AG09309 (cell line): ENCODE measurements at regions not wholly inside any gene's neighbourhood (a gene's known extent, or its start where the extent isn't known, plus 50 kb on each side); places are given as distances from the start of the nearest gene placed in this dataset.

Experiments
- DNase-seq: peaks from one replicate; pipeline ENCODE4 v3.0.0-alpha.2; 2010; ENCODE audit warnings: low read depth
- H3K4me3 ChIP-seq: 2 replicates; pipeline ENCODE4 v1.5.1; 2011; ENCODE audit warnings: mild to moderate bottlenecking, low read depth, low read length, moderate library complexity; ENCODE audit not compliant: control insufficient read depth
- CTCF ChIP-seq: IDR thresholded peaks from 2 replicates; pipeline ENCODE4 v1.5.1; 2011; ENCODE audit warnings: mild to moderate bottlenecking, low read depth, low read length, inconsistent platforms; ENCODE audit not compliant: insufficient read depth, control insufficient read depth; ENCODE audit errors: missing control alignments

- H3K4me3 ChIP-seq: no peak overlapping the region
Observed at GRCh38 chr20:40890635-40891034, 138.0 kb upstream of the TOP1 start.

GRCh38 chr20:40891351-40891750, 137.3 kb upstream of the TOP1 start:
- DNase-seq: no peak
- H3K4me3 ChIP-seq: no peak overlapping the region
- no peak for TF ChIP-seq CTCF

More at GRCh38 chr20:40890635-40891034, 138.0 kb upstream of the TOP1 start:
- no peak for DNase-seq
- no peak for TF ChIP-seq CTCF

- DNase-seq: no peak
- H3K4me3 ChIP-seq: no peak overlapping the region
- no peak for TF ChIP-seq CTCF
Observed at GRCh38 chr20:40892642-40893041, 136.0 kb upstream of the TOP1 start.

GRCh38 chr20:40893610-40894236, 134.9 kb upstream of the TOP1 start:
- DNase-seq: no peak
- no peak for TF ChIP-seq CTCF
- no peak overlapping the region for H3K4me3 ChIP-seq

- DNase-seq: no peak
- no peak for TF ChIP-seq CTCF
Observed at GRCh38 chr20:40894237-40894630, 134.4 kb upstream of the TOP1 start.

GRCh38 chr20:40895182-40895581, 133.4 kb upstream of the TOP1 start:
- no peak for DNase-seq
- no peak overlapping the region for H3K4me3 ChIP-seq
- TF ChIP-seq CTCF: no peak

More at GRCh38 chr20:40894237-40894630, 134.4 kb upstream of the TOP1 start:
- H3K4me3 ChIP-seq: no peak overlapping the region
